Fibroblast of villous mesenchyme (primary cell): ENCODE measurements at regions not wholly inside any gene's neighbourhood (a gene's known extent, or its start where the extent isn't known, plus 50 kb on each side); places are given as distances from the start of the nearest gene placed in this dataset.
"Not testable (repeated sequence)": the region's sequence is repeated elsewhere in the genome, so short reads cannot be mapped to it uniquely, and the experiment has no call there.

ENCODE experiments used
- DNase-seq: peaks from one replicate; pipeline ENCODE4 v3.0.0-alpha.2; 2010; ENCODE audit warnings: low read depth
- H3K4me3 ChIP-seq: 2 replicates; pipeline ENCODE4 v1.5.1; 2011; ENCODE audit warnings: low read depth, mild to moderate bottlenecking, low read length
- CTCF ChIP-seq: IDR thresholded peaks from 2 replicates; pipeline ENCODE4 v1.5.1; 2012; ENCODE audit warnings: low read depth, mild to moderate bottlenecking, low read length; ENCODE audit not compliant: insufficient read depth

- no peak for TF ChIP-seq CTCF
- no peak overlapping the region for H3K4me3 ChIP-seq
- no peak for DNase-seq
These were observed 167.7 kb upstream of the KCTD7 start for GRCh38 chr7:66460921-66461361.

- not testable (repeated sequence) for DNase-seq, H3K4me3 ChIP-seq
These were observed 167.3 kb upstream of the KCTD7 start for GRCh38 chr7:66461397-66461796.

GRCh38 chr7:66462831-66463230 is 165.8 kb upstream of the KCTD7 start:
- H3K4me3 ChIP-seq, DNase-seq: not testable (repeated sequence)

- TF ChIP-seq CTCF = no peak
- no peak for DNase-seq
- no peak overlapping the region for H3K4me3 ChIP-seq
These were observed 164.6 kb upstream of the KCTD7 start for GRCh38 chr7:66464059-66464458.

- H3K4me3 ChIP-seq = no peak overlapping the region
- DNase-seq = no peak
- no peak for TF ChIP-seq CTCF
These were observed 162.5 kb upstream of the KCTD7 start for GRCh38 chr7:66466081-66466600.

- no peak for TF ChIP-seq CTCF
- no peak for DNase-seq
- H3K4me3 ChIP-seq = no peak overlapping the region
These were observed 160.8 kb upstream of the KCTD7 start for GRCh38 chr7:66467887-66468286.

GRCh38 chr7:66473064-66473463 is 155.6 kb upstream of the KCTD7 start:
- H3K4me3 ChIP-seq, DNase-seq: not testable (repeated sequence)

- no peak overlapping the region for H3K4me3 ChIP-seq
- no peak for TF ChIP-seq CTCF
- no peak for DNase-seq
These were observed 154.2 kb upstream of the KCTD7 start for GRCh38 chr7:66474441-66474840.

- not testable (repeated sequence) for H3K4me3 ChIP-seq, DNase-seq
These were observed 152.6 kb upstream of the KCTD7 start for GRCh38 chr7:66476056-66476455.

GRCh38 chr7:66477822-66478397 is 150.8 kb upstream of the KCTD7 start:
- not testable (repeated sequence) for H3K4me3 ChIP-seq, DNase-seq

- not testable (repeated sequence) for DNase-seq, H3K4me3 ChIP-seq
These were observed 147.5 kb upstream of the KCTD7 start for GRCh38 chr7:66481229-66481628.

GRCh38 chr7:66489065-66489464 is 139.6 kb upstream of the KCTD7 start:
- H3K4me3 ChIP-seq, DNase-seq: not testable (repeated sequence)

- H3K4me3 ChIP-seq, DNase-seq: not testable (repeated sequence)
These were observed 138.9 kb upstream of the KCTD7 start for GRCh38 chr7:66489741-66490140.
